ENCODE measurements at regions not wholly inside any gene's neighbourhood (a gene's known extent, or its start where the extent isn't known, plus 50 kb on each side); places are given as distances from the start of the nearest gene placed in this dataset.

- TF ChIP-seq, protein P1, sequence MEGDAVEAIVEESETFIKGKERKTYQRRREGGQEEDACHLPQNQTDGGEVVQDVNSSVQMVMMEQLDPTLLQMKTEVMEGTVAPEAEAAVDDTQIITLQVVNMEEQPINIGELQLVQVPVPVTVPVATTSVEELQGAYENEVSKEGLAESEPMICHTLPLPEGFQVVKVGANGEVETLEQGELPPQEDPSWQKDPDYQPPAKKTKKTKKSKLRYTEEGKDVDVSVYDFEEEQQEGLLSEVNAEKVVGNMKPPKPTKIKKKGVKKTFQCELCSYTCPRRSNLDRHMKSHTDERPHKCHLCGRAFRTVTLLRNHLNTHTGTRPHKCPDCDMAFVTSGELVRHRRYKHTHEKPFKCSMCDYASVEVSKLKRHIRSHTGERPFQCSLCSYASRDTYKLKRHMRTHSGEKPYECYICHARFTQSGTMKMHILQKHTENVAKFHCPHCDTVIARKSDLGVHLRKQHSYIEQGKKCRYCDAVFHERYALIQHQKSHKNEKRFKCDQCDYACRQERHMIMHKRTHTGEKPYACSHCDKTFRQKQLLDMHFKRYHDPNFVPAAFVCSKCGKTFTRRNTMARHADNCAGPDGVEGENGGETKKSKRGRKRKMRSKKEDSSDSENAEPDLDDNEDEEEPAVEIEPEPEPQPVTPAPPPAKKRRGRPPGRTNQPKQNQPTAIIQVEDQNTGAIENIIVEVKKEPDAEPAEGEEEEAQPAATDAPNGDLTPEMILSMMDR (IDR thresholded peaks at IDR 0.05 in 8 of 11, conservative IDR thresholded peaks at IDR 0.05 in 3 of 11) = no peak
- no peak for TF ChIP-seq POLR2A (IDR thresholded peaks at IDR 0.05)
Observed at GRCh38 chr11:122521626-122522025, 133.9 kb upstream of the UBASH3B start.
